Fibroblast of the aortic adventitia (primary cell): ENCODE measurements at regions not wholly inside any gene's neighbourhood (a gene's known extent, or its start where the extent isn't known, plus 50 kb on each side); places are given as distances from the start of the nearest gene placed in this dataset.

Experiments
- DNase-seq: peaks from one replicate; pipeline ENCODE4 v3.0.0-alpha.2; 2010; ENCODE audit warnings: low read depth
- H3K4me3 ChIP-seq: 2 replicates; pipeline ENCODE4 v1.5.1; 2011; ENCODE audit warnings: low read depth, mild to moderate bottlenecking, control low read depth, low read length, moderate library complexity
- CTCF ChIP-seq: IDR thresholded peaks from 2 replicates; pipeline ENCODE4 v1.5.1; 2011; ENCODE audit warnings: mild to moderate bottlenecking, low read length, control low read depth, inconsistent platforms; ENCODE audit not compliant: insufficient read depth

- no peak for TF ChIP-seq CTCF
- no peak for DNase-seq
- no peak overlapping the region for H3K4me3 ChIP-seq
Measured at GRCh38 chr3:31125413-31126020, 231.1 kb upstream of the GADL1 start.

GRCh38 chr3:31129241-31129640 is 234.8 kb upstream of the GADL1 start:
- TF ChIP-seq CTCF, result no peak
- no peak for DNase-seq
- H3K4me3 ChIP-seq, result no peak overlapping the region

DNA sequence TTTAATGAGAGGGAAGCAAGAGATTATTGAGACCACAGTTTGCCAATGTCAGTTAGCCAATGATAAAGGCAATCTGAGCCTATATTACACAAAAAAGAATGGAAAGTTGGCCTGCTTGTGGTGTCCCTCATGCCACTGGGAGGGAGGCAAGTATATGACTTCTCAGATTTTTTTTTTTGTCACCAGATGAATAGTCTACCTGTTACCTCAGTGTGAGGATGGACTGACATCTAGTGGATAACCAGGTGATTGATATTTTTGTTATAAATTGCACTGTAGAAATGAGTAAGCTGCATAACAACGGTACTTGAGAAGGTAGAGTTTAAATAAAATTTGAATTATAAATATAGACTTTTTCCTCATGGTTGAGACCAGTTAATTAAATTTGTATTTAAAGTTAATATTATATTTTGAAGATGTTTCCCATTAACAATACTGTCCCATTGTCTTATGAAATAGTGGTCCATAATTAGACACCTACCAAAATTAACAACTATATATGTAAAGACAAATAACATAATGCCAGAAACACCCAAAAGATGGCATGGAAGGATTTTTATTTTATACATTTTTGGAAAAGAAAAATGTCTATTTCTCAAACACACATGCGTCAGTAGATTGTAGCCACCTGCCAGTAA is 237.8 kb upstream of the GADL1 start:
- H3K4me3 ChIP-seq, result no peak overlapping the region
- DNase-seq, result peak; percentile 73
- TF ChIP-seq CTCF, result peak; percentile 57

DNA sequence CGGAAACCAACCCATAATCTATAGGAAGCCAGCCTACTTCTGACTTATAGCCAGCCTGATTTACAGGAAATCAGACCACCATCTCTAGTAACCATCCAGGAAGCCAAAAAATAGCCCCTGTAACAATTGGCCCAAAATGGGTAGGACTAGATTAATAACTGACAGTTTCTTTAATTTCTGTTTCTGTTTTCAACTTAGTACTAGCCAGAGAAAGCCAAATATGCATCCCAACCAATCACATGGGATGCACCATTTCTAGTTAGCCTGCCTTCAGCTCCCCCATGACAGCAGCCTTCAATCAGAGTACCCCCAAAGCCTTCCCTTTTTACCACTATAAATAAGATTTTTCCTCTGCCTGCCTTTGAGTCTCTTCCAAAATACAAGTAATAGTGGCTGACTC is 239.1 kb upstream of the GADL1 start:
- DNase-seq, result no peak
- TF ChIP-seq CTCF, result no peak
- H3K4me3 ChIP-seq, result no peak overlapping the region

DNA sequence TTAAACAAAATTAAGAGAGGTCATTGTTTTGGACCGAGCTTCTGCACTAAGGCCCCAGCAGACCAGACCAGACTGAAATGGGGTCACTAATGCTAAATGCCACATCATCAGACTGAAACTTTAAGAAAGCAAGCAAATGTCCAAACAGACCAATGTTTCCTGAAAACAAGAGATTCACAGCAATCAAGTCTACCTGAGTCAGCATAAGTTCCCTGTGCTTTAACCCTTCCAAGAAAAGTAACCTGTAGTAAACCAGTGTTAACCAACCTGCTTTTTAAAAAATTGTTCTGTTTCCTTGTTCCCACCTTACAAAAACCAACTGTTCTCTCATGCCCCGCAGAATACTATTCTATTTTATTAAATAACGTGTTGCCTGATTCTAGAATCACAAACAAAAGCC is 241.1 kb upstream of the GADL1 start:
- no peak for DNase-seq
- TF ChIP-seq CTCF, result no peak
- H3K4me3 ChIP-seq, result no peak overlapping the region

DNA sequence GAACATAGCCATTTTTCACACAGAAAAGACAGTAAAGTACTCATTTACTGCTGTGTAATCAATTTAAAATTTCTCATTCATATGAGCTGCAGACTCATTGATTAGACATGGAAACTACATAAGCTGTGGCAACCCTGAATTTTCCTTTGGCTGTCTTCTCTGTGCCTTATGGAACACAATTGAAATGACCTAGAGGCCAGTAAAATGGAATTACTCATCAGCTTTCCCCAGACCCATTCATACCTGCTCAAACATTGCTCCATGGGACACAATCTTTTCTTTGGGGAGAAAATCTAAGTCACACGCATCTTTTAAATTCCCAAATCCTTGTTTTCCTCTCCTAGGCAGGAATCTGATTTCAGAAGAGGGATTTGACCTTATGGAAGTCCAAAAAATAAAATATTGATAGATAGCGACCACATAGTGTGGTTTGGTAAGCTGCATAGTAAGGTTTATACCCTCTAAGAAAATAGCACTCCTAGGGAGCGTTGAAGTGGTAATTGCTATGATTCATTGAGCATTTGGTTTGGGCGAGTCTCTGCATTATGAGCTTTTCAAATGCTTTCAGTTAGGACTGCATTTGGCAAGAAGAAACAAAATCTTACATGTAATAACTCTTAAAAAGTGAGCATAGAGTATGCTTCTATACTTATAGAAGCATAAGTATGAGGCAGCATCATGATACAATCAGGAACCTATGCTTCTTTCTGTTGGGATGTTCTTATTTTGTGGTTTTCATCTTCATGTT is 243.4 kb upstream of the GADL1 start:
- no peak for TF ChIP-seq CTCF
- H3K4me3 ChIP-seq, result no peak overlapping the region
- DNase-seq, result no peak
